NCI-H2029 (cell line): ENCODE measurements at regions not wholly inside any gene's neighbourhood (a gene's known extent, or its start where the extent isn't known, plus 50 kb on each side); places are given as distances from the start of the nearest gene placed in this dataset.
"Not testable (repeated sequence)": the region's sequence is repeated elsewhere in the genome, so short reads cannot be mapped to it uniquely, and the experiment has no call there.

Experiments used
- DNase-seq: peaks from one replicate; lab custom pipeline; 2025; lab: John Stamatoyannopoulos, UW

- DNase-seq = no peak
Measured at GRCh38 chr5:163789870-163790269, 284.5 kb downstream of the MAT2B start.

DNA sequence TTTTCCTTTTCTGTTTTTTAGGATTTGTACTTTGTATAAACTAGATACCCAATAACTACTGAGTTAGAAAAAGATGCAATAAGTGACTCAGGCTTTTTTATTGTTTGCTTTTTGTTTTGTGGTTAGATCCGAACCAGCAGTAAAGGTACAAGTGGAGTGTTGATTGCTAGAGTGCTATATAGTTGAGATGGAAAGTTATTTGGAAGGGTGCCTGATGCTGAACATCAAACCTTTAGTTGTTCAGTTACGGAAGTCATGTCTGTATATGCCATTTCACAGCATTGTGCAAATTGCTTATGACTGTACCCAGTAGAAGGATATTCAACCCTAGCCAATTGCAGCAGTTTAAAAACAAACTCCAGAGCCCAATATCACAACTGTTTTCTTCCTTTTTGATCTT, 285.1 kb downstream of the MAT2B start:
- no peak for DNase-seq

- no peak for DNase-seq
Measured at GRCh38 chr5:163794993-163795392, 289.6 kb downstream of the MAT2B start.

DNA sequence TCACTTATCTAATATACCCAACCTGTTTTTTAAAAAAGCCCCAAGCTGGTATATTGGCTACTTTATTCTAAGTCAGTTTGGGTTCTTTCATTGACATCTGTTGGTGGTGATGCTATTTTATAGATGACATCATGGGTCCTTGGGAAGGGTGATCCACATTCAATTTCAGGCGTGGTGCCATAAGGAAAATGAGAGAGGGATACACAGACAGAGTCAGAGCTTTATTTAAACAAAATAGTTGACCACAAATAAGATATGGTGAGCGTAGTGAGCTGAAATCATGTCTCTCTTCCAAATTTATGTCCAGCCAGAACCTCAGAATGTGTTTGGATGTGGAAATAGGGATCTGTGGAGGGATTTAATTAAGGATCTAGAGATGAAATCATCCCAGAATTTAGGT, 302.4 kb downstream of the MAT2B start:
- DNase-seq = no peak

DNA sequence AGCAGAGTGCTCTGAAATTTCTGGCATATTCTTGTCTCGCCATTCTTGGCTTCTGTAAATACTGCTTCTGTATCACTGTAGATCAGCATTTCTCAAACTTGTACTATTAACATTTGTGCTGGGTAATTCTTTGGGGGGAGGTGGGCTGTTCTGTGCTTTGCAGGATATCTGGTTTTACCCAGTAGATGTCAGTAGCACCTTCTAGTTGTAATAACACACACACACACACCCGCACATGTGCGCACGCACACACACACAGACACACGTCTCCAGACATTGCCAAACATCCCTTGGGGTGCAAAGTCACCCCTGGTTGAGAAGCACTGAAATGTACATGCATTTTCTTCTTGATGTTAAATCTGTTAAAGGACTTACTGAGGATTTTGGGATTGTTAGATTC, 304.1 kb downstream of the MAT2B start:
- DNase-seq = no peak

- no peak for DNase-seq
Measured at GRCh38 chr5:163813900-163814299, 308.5 kb downstream of the MAT2B start.

- DNase-seq = no peak
Measured at GRCh38 chr5:163815240-163815791, 309.9 kb downstream of the MAT2B start.

GRCh38 chr5:163821142-163821541, 315.7 kb downstream of the MAT2B start:
- no peak for DNase-seq

- DNase-seq = no peak
Measured at GRCh38 chr5:163822548-163822947, 317.1 kb downstream of the MAT2B start.

GRCh38 chr5:163825661-163826060, 320.2 kb downstream of the MAT2B start:
- DNase-seq = no peak

DNA sequence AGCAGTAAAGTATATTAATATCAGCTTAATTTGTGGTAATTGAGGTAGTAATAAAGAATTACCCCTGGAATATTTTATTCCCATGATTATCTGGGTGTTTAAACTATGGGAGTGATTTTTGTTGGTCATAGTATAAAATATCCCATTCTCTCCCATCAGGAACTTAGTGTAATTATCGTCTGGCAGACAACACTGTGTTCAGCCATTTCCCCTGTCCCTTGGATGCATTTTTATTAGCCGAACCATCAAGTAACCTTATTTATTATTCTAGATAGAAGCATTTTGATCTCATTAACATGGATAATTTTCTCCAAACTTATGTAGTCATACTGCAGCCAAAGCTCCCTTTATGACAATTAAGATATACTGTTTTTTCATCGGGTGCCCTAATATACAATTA, 320.8 kb downstream of the MAT2B start:
- no peak for DNase-seq

- DNase-seq = no peak
Measured at GRCh38 chr5:163832155-163832554, 326.7 kb downstream of the MAT2B start.

GRCh38 chr5:163838738-163839137, 333.3 kb downstream of the MAT2B start:
- DNase-seq = no peak

DNA sequence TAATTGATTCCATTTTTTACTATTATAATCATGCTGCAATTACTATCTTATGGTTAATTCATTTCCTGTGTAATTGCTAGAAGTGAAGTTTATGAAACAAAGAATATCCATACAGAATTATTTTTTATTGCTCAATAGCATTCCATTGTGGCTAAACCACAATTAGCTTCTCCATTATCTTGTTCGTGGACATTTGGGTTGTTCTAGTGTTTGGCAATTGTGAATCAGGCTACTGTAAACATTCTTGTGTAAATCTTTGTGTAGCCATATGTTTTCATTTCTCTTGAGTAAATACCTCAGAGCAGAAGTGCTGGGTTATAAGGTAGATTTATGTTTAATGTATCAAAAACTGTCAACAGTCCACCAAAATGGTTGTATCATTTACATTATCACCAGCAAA, 341.1 kb downstream of the MAT2B start:
- no peak for DNase-seq

DNA sequence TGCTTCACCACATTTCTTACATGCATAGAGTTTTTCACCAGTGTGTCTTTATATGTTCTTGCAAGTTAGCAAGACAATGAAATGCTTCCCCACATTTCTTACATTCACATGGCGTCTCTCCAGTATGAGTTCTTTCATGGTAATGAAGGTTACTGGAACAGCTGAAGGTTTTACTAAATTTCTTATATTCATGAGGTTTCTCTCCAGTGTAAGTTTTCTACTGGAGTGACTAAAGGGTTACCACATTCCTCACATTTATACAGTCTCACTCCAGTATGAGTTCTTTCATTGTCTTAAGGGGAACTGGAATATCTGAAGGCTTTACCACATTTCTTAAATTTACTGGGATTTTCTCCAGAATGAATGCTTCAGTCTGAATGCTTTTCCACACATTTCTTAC, 350.3 kb downstream of the MAT2B start:
- no peak for DNase-seq

DNA sequence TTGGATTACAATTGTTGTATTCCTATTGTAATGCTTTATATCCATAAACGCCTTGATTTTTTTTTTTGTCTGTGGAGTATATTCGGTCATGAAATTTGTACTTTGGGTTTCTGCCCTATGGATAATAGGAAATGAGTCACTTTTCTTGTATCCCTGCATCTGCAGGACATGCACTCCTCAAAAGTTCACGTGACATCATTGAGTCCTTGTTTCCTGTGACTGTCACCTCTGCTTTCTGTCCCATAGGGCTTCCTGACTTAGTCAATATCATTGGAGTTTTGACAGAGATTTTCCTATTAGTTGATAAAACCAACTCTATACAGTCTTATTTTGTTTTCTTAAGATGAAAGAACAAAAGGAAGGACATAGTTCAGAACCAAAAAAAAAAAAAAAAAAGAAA, 356.3 kb downstream of the MAT2B start:
- no peak for DNase-seq

GRCh38 chr5:163867324-163867723, 361.9 kb downstream of the MAT2B start:
- no peak for DNase-seq

GRCh38 chr5:163867738-163868137, 362.3 kb downstream of the MAT2B start:
- DNase-seq = no peak

DNA sequence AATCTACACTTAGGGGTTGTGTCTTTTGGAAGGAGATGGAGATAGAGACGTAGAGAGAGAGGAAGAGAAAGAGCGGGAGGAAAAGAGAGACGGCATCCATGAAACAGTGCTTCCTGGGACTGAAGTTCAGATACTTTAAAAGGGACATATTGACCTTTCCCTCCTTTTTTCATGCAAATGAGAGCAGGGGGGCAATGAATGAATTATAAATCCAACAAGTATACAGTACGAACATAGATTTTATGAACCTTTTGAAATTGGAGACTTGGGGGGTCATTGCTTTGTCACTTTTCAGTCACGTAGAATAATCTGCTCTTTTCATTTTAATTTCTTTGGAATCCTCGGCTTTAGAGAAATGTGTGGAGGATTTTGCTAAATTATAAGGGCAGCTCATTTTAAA, 364.2 kb downstream of the MAT2B start:
- DNase-seq = no peak

DNA sequence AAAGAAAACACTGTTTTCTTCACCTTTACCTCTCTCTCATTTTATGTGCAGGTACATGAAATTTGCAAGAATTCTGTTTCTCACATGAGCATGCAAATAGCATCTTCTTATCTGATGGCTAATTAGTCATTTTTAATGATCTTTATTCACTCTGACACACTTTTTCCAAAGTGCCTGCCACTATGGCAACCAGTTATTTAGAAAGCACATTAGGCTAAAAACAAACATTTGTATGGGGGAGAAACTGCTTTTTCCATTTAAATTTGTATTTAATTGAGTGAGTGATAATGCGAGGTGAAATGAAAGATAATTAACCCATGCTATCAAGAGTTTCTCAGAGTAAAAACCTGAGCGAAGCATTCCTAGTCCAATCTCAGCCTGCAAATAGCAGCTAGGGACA, 365.0 kb downstream of the MAT2B start:
- no peak for DNase-seq

- no peak for DNase-seq
Measured at GRCh38 chr5:163874431-163874830, 369.0 kb downstream of the MAT2B start.

DNA sequence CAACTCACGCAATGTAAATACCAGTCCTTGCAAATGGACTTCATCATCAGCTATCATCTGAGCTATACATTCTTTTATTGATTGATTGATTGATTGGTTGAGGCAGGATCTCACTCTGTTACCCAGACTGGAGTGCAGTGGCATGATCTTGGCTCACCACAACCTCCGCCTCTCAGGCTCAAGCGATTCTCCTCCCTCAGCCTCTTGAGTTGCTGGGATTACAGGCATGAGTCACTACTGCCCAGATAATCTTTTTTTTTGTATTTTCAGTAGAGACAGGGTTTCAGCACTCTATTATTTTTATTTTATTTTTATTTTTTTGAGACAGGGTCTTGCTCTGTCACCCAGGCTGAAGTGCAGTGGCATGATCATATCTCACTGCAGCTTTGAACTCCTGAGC, 369.5 kb downstream of the MAT2B start:
- not testable (repeated sequence) for DNase-seq

GRCh38 chr5:163877865-163878264, 372.4 kb downstream of the MAT2B start:
- DNase-seq = no peak

DNA sequence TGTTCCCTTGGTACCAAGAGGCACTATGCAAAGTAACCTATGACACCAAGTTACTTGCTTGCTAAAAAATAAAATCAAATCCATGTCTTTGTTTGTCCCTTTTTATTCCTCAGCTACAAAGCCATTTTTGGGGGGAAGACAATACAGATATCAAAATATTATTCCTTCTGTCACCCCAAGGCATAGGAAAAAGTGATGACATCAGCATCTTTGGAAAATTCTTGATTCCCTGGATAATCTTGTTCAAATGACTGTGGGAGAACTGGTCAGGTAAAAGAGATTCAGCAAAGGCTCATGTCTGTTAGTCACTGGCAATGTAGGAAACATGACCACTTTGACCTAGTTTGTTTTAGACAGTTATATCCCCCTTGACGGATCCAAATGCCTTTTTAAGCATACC, 373.1 kb downstream of the MAT2B start:
- no peak for DNase-seq

- DNase-seq = no peak
Measured at GRCh38 chr5:163880302-163880701, 374.9 kb downstream of the MAT2B start.
